ENCODE measurements at regions not wholly inside any gene's neighbourhood (a gene's known extent, or its start where the extent isn't known, plus 50 kb on each side); places are given as distances from the start of the nearest gene placed in this dataset.

DNA sequence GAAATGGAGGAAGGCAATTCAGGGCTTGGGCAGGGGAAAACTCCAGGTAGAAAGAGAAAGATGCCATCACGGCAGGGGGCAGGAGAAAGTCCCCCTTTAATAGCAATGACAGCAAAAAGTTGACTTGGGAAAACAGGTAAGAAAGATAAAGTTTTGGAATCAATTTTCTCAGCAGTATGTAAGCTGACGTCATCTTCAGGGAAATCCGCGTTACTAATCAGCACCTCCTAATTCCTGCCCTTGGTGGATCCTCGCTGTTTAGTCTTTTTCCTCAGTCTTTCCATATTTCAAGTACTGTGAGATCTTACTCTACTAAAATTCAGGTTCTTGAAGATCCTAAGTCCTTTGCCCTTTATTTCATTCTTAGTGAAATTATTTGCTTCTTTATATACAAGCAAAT is 233.0 kb downstream of the MREG start:
- TF ChIP-seq TEAD1 (CRISPR knock-in tag; IDR thresholded peaks at IDR 0.05): no peak
- TF ChIP-seq CTCF (IDR thresholded peaks at IDR 0.05 in 2 of 3, conservative IDR thresholded peaks at IDR 0.05 in 1 of 3; ENCODE audit: insufficient read depth in 2 of 3, low read depth in 1 of 3, low read length in 3 of 3): no peak
- no peak for TF ChIP-seq ZNF274 (IDR thresholded peaks at IDR 0.05; ENCODE audit: borderline replicate concordance, low read depth, low read length)
- no peak for TF ChIP-seq ZNF740 (CRISPR knock-in tag; IDR thresholded peaks at IDR 0.05)
- TF ChIP-seq ZNF740 (tag; IDR thresholded peaks at IDR 0.05): no peak
- TF ChIP-seq PATZ1 (CRISPR knock-in tag; IDR thresholded peaks at IDR 0.05; ENCODE audit: borderline replicate concordance): no peak
